PC-3 (cell line): ENCODE measurements at regions not wholly inside any gene's neighbourhood (a gene's known extent, or its start where the extent isn't known, plus 50 kb on each side); places are given as distances from the start of the nearest gene placed in this dataset.
"Not testable (repeated sequence)": the region's sequence is repeated elsewhere in the genome, so short reads cannot be mapped to it uniquely, and the experiment has no call there.

Experiments used
- ATAC-seq: fragments of 200-7000 bp; cut with Tn5 transposase; 2 replicates; pipeline ENCODE4 v1.9.1; 2020; ENCODE audit warnings: mild to moderate bottlenecking, moderate library complexity
- BruUV-seq: library from RNA; stranded (reverse); fragments of 400-500 nt; replicated peaks from 2 replicates; lab custom pipeline; 2021; lab: Mats Ljungman, UMichigan
- CTCF ChIA-PET: fragments of 300-600 bp; sonication (Branson Sonifier 250); formaldehyde crosslinking; loops from one replicate; lab custom pipeline; 2022; ENCODE audit warnings: antibody characterized with exemption; lab: Charles Lee
- POLR2A ChIA-PET: fragments of 300-600 bp; sonication (Branson Sonifier 250); formaldehyde crosslinking; loops from one replicate; lab custom pipeline; 2022; ENCODE audit warnings: antibody characterized with exemption; ENCODE audit not compliant: unreplicated experiment; lab: Charles Lee
- DNase-seq: peaks from one replicate; pipeline ENCODE4 v3.0.0-alpha.2; 2015
- H2AFZ ChIP-seq: fragments of 300-600 bp; sonication (generic); 2 replicates; pipeline ENCODE4 v1.6.0; 2016; ENCODE audit warnings: antibody characterized with exemption, low read length
- H3F3A ChIP-seq: fragments of 300-600 bp; sonication (generic); one replicate; pipeline ENCODE4 v1.6.0; 2017; ENCODE audit warnings: antibody characterized with exemption, low read length, control low read depth, mild to moderate bottlenecking; ENCODE audit not compliant: unreplicated experiment
- H3K27ac ChIP-seq: fragments of 300-600 bp; sonication (generic); 2 replicates; pipeline ENCODE4 v1.5.1; 2016; ENCODE audit warnings: mild to moderate bottlenecking, low read length
- H3K27me3 ChIP-seq: fragments of 300-600 bp; sonication (generic); 2 replicates; pipeline ENCODE4 v1.6.1; 2016; ENCODE audit warnings: low read length, mixed read lengths
- H3K36me3 ChIP-seq: fragments of 300-600 bp; sonication (generic); 2 replicates; pipeline ENCODE4 v1.6.1; 2016; ENCODE audit warnings: low read depth, mixed run types, low read length, mixed read lengths
- H3K4me1 ChIP-seq: fragments of 300-600 bp; sonication (generic); 2 replicates; pipeline ENCODE4 v1.5.1; 2016; ENCODE audit warnings: low read length; ENCODE audit not compliant: insufficient read depth
- H3K4me2 ChIP-seq: fragments of 300-600 bp; sonication (generic); 2 replicates; pipeline ENCODE4 v1.6.0; 2016; ENCODE audit warnings: low read length
- H3K4me3 ChIP-seq: fragments of 300-600 bp; sonication (generic); 2 replicates; pipeline ENCODE4 v1.5.1; 2016; ENCODE audit warnings: mild to moderate bottlenecking, low read length, mixed read lengths
- H3K79me2 ChIP-seq: fragments of 300-600 bp; sonication (generic); 2 replicates; pipeline ENCODE4 v1.6.1; 2017; ENCODE audit warnings: low read length, mixed read lengths
- H3K9ac ChIP-seq: fragments of 300-600 bp; sonication (generic); 2 replicates; pipeline ENCODE4 v1.6.0; 2016; ENCODE audit warnings: mild to moderate bottlenecking, low read length
- H3K9me2 ChIP-seq: fragments of 300-600 bp; sonication (generic); replicated peaks from 2 replicates; pipeline ENCODE4 v1.6.1; 2016; ENCODE audit warnings: mixed run types, low read length, mixed read lengths
- H3K9me3 ChIP-seq: fragments of 300-600 bp; sonication (generic); 2 replicates; pipeline ENCODE4 v1.6.1; 2016; ENCODE audit warnings: low read length, mixed read lengths
- H4K20me1 ChIP-seq: fragments of 300-600 bp; sonication (generic); 2 replicates; pipeline ENCODE4 v1.6.1; 2016; ENCODE audit warnings: low read length, mixed read lengths
- EZH2 ChIP-seq: fragments of 300-600 bp; sonication (generic); IDR thresholded peaks from one replicate; pipeline ENCODE4 v1.6.1; 2017; ENCODE audit warnings: antibody characterized with exemption, mild to moderate bottlenecking, low read length; ENCODE audit not compliant: unreplicated experiment
- EZH2phosphoT487 ChIP-seq: fragments of 300-600 bp; sonication (generic); IDR thresholded peaks from 2 replicates; pipeline ENCODE4 v1.6.1; 2018; ENCODE audit warnings: mild to moderate bottlenecking, antibody characterized with exemption, low read length, borderline replicate concordance
- intact Hi-C: fragments of 100-400 bp; cut with micrococcal nuclease; formaldehyde crosslinking; loops from 2 replicates; pipeline ENCODE4 v1.9.0; 2023
- TF ChIP-seq, protein P1 (sequence below): fragments of 300-600 bp; sonication (generic); conservative IDR thresholded peaks from 2 replicates; pipeline ENCODE4 v1.5.1; 2017; ENCODE audit warnings: antibody characterized with exemption, low read depth, mild to moderate bottlenecking, low read length

DNA sequence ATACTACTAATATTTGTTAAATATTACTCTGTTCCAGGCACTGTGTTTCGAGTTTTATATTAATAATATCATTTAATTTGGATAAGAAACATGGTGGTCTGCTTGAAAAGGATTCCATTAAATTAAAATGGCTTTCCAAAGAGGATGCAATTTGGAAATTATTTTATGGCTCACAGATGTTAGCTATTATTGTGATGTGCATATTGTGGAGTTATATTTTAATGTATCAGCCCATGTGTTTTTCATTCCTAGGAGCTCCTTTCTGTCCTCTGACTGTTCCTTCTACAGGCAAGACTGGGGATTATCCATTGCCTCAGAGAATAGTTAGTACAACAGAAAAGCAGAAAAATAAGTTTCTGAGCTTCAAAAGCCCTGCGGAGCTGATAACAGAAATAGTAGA, 376.7 kb upstream of the PDZRN3 start:
- POLR2A ChIA-PET = no interaction called here
- intact Hi-C loops = no loop called here
- no peaks in the 10 kb centered on the region for H3K9me2 ChIP-seq

GRCh38 chr3:74000725-74001124, 376.0 kb upstream of the PDZRN3 start:
- Histone ChIP-seq H3K4me3 (no peak overlapping the region), H3K79me2 (no peaks in the 10 kb centered on the region), H3K4me1 (no peaks in the 10 kb centered on the region), H3K9me2 (no peaks in the 10 kb centered on the region), H4K20me1 (no peaks in the 10 kb centered on the region), H3K27ac (no peak overlapping the region), H3K9ac (no peak overlapping the region), H3K36me3 (no peaks in the 10 kb centered on the region), H3K27me3 (no peaks in the 10 kb centered on the region), H3K4me2 (no peak overlapping the region), H3K9me3 (peaks cover 19% of the 10 kb centered on the region; the same call in 1 of the 2 replicates), H3F3A (no peaks in the 10 kb centered on the region), H2AFZ (no peak overlapping the region)
- intact Hi-C loops = no loop called here
- TF ChIP-seq EZH2phosphoT487 (no peak), EZH2 (no peak)
- TF ChIP-seq, protein P1, sequence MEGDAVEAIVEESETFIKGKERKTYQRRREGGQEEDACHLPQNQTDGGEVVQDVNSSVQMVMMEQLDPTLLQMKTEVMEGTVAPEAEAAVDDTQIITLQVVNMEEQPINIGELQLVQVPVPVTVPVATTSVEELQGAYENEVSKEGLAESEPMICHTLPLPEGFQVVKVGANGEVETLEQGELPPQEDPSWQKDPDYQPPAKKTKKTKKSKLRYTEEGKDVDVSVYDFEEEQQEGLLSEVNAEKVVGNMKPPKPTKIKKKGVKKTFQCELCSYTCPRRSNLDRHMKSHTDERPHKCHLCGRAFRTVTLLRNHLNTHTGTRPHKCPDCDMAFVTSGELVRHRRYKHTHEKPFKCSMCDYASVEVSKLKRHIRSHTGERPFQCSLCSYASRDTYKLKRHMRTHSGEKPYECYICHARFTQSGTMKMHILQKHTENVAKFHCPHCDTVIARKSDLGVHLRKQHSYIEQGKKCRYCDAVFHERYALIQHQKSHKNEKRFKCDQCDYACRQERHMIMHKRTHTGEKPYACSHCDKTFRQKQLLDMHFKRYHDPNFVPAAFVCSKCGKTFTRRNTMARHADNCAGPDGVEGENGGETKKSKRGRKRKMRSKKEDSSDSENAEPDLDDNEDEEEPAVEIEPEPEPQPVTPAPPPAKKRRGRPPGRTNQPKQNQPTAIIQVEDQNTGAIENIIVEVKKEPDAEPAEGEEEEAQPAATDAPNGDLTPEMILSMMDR = no peak
- POLR2A ChIA-PET = no interaction called here
- CTCF ChIA-PET = no interaction called here
- no peak for DNase-seq
- no TSS peak for BruUV-seq
- no peak for ATAC-seq

More for the DNA sequence above, 376.7 kb upstream of the PDZRN3 start:
- CTCF ChIA-PET = no interaction called here
- Histone ChIP-seq H3K79me2 (no peaks in the 10 kb centered on the region), H3K9me3 (peaks cover 24% of the 10 kb centered on the region), H3K36me3 (no peaks in the 10 kb centered on the region), H3K9ac (no peak overlapping the region), H3K4me1 (no peaks in the 10 kb centered on the region), H3K4me3 (no peak overlapping the region), H2AFZ (no peak overlapping the region), H3K4me2 (no peak overlapping the region), H3F3A (no peaks in the 10 kb centered on the region), H3K27me3 (no peaks in the 10 kb centered on the region), H4K20me1 (no peaks in the 10 kb centered on the region), H3K27ac (no peak overlapping the region)
- ATAC-seq = no peak
- BruUV-seq = no TSS peak
- TF ChIP-seq EZH2phosphoT487 (no peak), EZH2 (no peak)
- TF ChIP-seq, protein P1 = no peak
- DNase-seq = no peak

GRCh38 chr3:73999501-73999900, 374.8 kb upstream of the PDZRN3 start:
- no TSS peak for BruUV-seq
- intact Hi-C loops = no loop called here
- DNase-seq (no peak), ATAC-seq (no peak)
- Histone ChIP-seq H3K9me3 (peaks cover 19% of the 10 kb centered on the region; the same call in 1 of the 2 replicates), H3F3A (no peaks in the 10 kb centered on the region), H3K27me3 (no peaks in the 10 kb centered on the region), H3K9me2 (no peaks in the 10 kb centered on the region), H3K79me2 (no peaks in the 10 kb centered on the region), H3K4me2 (no peak overlapping the region), H3K36me3 (no peaks in the 10 kb centered on the region), H4K20me1 (no peaks in the 10 kb centered on the region), H3K4me1 (no peaks in the 10 kb centered on the region), H3K27ac (no peak overlapping the region), H3K4me3 (no peak overlapping the region), H3K9ac (no peak overlapping the region), H2AFZ (no peak overlapping the region)
- CTCF ChIA-PET = no interaction called here
- POLR2A ChIA-PET = no interaction called here
- TF ChIP-seq, protein P1 = no peak
- TF ChIP-seq EZH2 = no peak

GRCh38 chr3:73990691-73991090, 365.9 kb upstream of the PDZRN3 start:
- H3F3A ChIP-seq, DNase-seq, H3K36me3 ChIP-seq, H3K4me3 ChIP-seq, H3K9ac ChIP-seq, H3K4me2 ChIP-seq, intact Hi-C loops, ATAC-seq, H4K20me1 ChIP-seq, H3K79me2 ChIP-seq, H3K9me2 ChIP-seq, H3K27me3 ChIP-seq, H3K27ac ChIP-seq, POLR2A ChIA-PET, BruUV-seq, CTCF ChIA-PET, H2AFZ ChIP-seq, H3K4me1 ChIP-seq: not testable (repeated sequence)
- peaks cover 22% of the 10 kb centered on the region for H3K9me3 ChIP-seq
